H9 (cell line): ENCODE measurements at regions not wholly inside any gene's neighbourhood (a gene's known extent, or its start where the extent isn't known, plus 50 kb on each side); places are given as distances from the start of the nearest gene placed in this dataset.

Experiments used
- DNase-seq: peaks from one replicate; pipeline ENCODE4 v3.0.0-alpha.2; 2017
- H2AFZ ChIP-seq: one replicate; pipeline ENCODE4 v1.6.1; 2013; ENCODE audit warnings: mild to moderate bottlenecking, low read length, control low read depth, moderate library complexity
- H2AK5ac ChIP-seq: 2 replicates; pipeline ENCODE4 v1.6.1; 2013; ENCODE audit warnings: low read length, control low read depth, mixed read lengths; ENCODE audit not compliant: insufficient read length
- H2BK120ac ChIP-seq: one replicate; pipeline ENCODE4 v1.6.1; 2013; ENCODE audit warnings: low read depth, mild to moderate bottlenecking, low read length, control low read depth, inconsistent platforms; ENCODE audit not compliant: poor library complexity, severe bottlenecking
- H2BK12ac ChIP-seq: 2 replicates; pipeline ENCODE4 v1.6.1; 2013; ENCODE audit warnings: low read length, control low read depth, mixed read lengths, low read depth; ENCODE audit not compliant: insufficient read length
- H2BK15ac ChIP-seq: 2 replicates; pipeline ENCODE4 v1.6.1; 2013; ENCODE audit warnings: low read depth, low read length, control low read depth
- H2BK20ac ChIP-seq: one replicate; pipeline ENCODE4 v1.6.1; 2013; ENCODE audit warnings: low read depth, mild to moderate bottlenecking, low read length, control low read depth, inconsistent platforms; ENCODE audit not compliant: poor library complexity, severe bottlenecking
- H2BK5ac ChIP-seq: 2 replicates; pipeline ENCODE4 v1.6.1; 2013; ENCODE audit warnings: low read length, control low read depth, mixed read lengths; ENCODE audit not compliant: insufficient read length
- H3K14ac ChIP-seq: 2 replicates; pipeline ENCODE4 v1.6.1; 2013; ENCODE audit warnings: low read length, control low read depth; ENCODE audit not compliant: insufficient read depth
- H3K18ac ChIP-seq: 2 replicates; pipeline ENCODE4 v1.6.1; 2013; ENCODE audit warnings: low read depth, mild to moderate bottlenecking, mixed read lengths, low read length, control low read depth; ENCODE audit not compliant: insufficient read length
- H3K23ac ChIP-seq: 2 replicates; pipeline ENCODE4 v1.6.1; 2013; ENCODE audit warnings: low read length, control low read depth, mixed read lengths, low read depth; ENCODE audit not compliant: insufficient read length
- H3K23me2 ChIP-seq: 2 replicates; pipeline ENCODE4 v1.6.1; 2013; ENCODE audit warnings: low read depth, mild to moderate bottlenecking, mixed read lengths, low read length, control low read depth; ENCODE audit not compliant: insufficient read length, poor library complexity, severe bottlenecking
- H3K27ac ChIP-seq: 2 replicates; pipeline ENCODE4 v1.5.1; 2013; ENCODE audit warnings: low read length, control low read depth, mixed read lengths, low read depth; ENCODE audit not compliant: insufficient read length
- H3K27me3 ChIP-seq: 2 replicates; pipeline ENCODE4 v1.6.1; 2013; ENCODE audit warnings: low read length, control low read depth, inconsistent platforms; ENCODE audit not compliant: insufficient read depth
- H3K4ac ChIP-seq: 2 replicates; pipeline ENCODE4 v1.6.1; 2013; ENCODE audit warnings: low read depth, mild to moderate bottlenecking, control low read depth, inconsistent platforms, low read length, moderate library complexity
- H3K4me1 ChIP-seq: 2 replicates; pipeline ENCODE4 v1.6.1; 2013; ENCODE audit warnings: low read length, control low read depth, inconsistent platforms; ENCODE audit not compliant: insufficient read depth
- H3K4me2 ChIP-seq: 2 replicates; pipeline ENCODE4 v1.6.1; 2013; ENCODE audit warnings: low read length, control low read depth, mixed read lengths; ENCODE audit not compliant: insufficient read length, insufficient read depth
- H3K56ac ChIP-seq: 2 replicates; pipeline ENCODE4 v1.6.1; 2013; ENCODE audit warnings: low read depth, mild to moderate bottlenecking, mixed read lengths, low read length, control low read depth; ENCODE audit not compliant: insufficient read length
- H3K79me1 ChIP-seq: 2 replicates; pipeline ENCODE4 v1.6.1; 2013; ENCODE audit warnings: low read depth, mild to moderate bottlenecking, moderate library complexity, low read length, control low read depth, inconsistent platforms; ENCODE audit not compliant: insufficient read depth, poor library complexity, severe bottlenecking
- H3K79me2 ChIP-seq: 2 replicates; pipeline ENCODE4 v1.6.1; 2013; ENCODE audit warnings: low read length, control low read depth, inconsistent platforms; ENCODE audit not compliant: insufficient read depth
- H3K9ac ChIP-seq: 2 replicates; pipeline ENCODE4 v1.6.1; 2013; ENCODE audit warnings: low read length, control low read depth, mixed read lengths; ENCODE audit not compliant: insufficient read length; ENCODE audit errors: extremely low read depth
- H3K9me3 ChIP-seq: one replicate; pipeline ENCODE4 v1.6.1; 2013; ENCODE audit warnings: low read depth, low read length, inconsistent platforms; ENCODE audit not compliant: control insufficient read depth
- H3T11ph ChIP-seq: one replicate; pipeline ENCODE4 v1.6.1; 2013; ENCODE audit warnings: mild to moderate bottlenecking, low read length, control low read depth, inconsistent platforms
- H4K20me1 ChIP-seq: one replicate; pipeline ENCODE4 v1.6.1; 2013; ENCODE audit not compliant: control insufficient read depth, insufficient read length, insufficient read depth
- H4K5ac ChIP-seq: 2 replicates; pipeline ENCODE4 v1.6.1; 2013; ENCODE audit warnings: low read depth, mild to moderate bottlenecking, mixed read lengths, low read length, control low read depth; ENCODE audit not compliant: insufficient read length
- H4K8ac ChIP-seq: replicated peaks from 2 replicates; pipeline ENCODE4 v1.6.1; 2013; ENCODE audit warnings: low read length, control low read depth, mixed read lengths, low read depth; ENCODE audit not compliant: insufficient read length
- H4K91ac ChIP-seq: 2 replicates; pipeline ENCODE4 v1.6.1; 2013; ENCODE audit warnings: low read depth, mild to moderate bottlenecking, moderate library complexity, mixed read lengths, low read length, control low read depth; ENCODE audit not compliant: insufficient read length
- H3K27ac Mint-ChIP-seq, 3 experiments: 2 replicates in 2 of 3; 3 replicates in 1 of 3; pipeline ENCODE4 v1.8.0; 2020 to 2021; ENCODE audit warnings: mixed read lengths in 3 of 3, mild to moderate bottlenecking in 1 of 3, moderate library complexity in 1 of 3
- H3K27me3 Mint-ChIP-seq: 2 replicates; pipeline ENCODE4 v1.8.0; 2021; ENCODE audit warnings: low read depth, mild to moderate bottlenecking, moderate library complexity, mixed read lengths
- H3K36me3 Mint-ChIP-seq, 3 experiments: 2 replicates in 2 of 3; 3 replicates in 1 of 3; pipeline ENCODE4 v1.8.0; 2020 to 2021; ENCODE audit warnings: low read depth in 3 of 3, mixed read lengths in 3 of 3; ENCODE audit not compliant: insufficient read depth in 1 of 3
- H3K4me1 Mint-ChIP-seq, 2 experiments: 2 replicates each; pipeline ENCODE4 v1.8.0; 2020; ENCODE audit warnings: mixed read lengths in 2 of 2
- H3K4me3 Mint-ChIP-seq, 2 experiments: 2 replicates in 1 of 2; 3 replicates in 1 of 2; pipeline ENCODE4 v1.8.0; 2020 to 2021; ENCODE audit warnings: mild to moderate bottlenecking in 2 of 2, mixed read lengths in 2 of 2, moderate library complexity in 1 of 2
- H3K9me3 Mint-ChIP-seq, 2 experiments: 2 replicates in 1 of 2; 3 replicates in 1 of 2; pipeline ENCODE4 v1.8.0; 2020; ENCODE audit warnings: mild to moderate bottlenecking in 2 of 2, mixed read lengths in 2 of 2, moderate library complexity in 1 of 2
- CTCF ChIP-seq: fragments of 200-600 bp; sonication (generic); conservative IDR thresholded peaks from 3 replicates; pipeline ENCODE4 v1.8.0; 2021; ENCODE audit warnings: antibody characterized with exemption, mild to moderate bottlenecking
- WGBS: extraction: QIAGEN DNeasy Blood & Tissue Kit; methylation state at CpG from one replicate; pipeline ENCODE4 v1.1.7; 2013; ENCODE audit warnings: missing lambda C conversion rate, low lambda C conversion rate, mixed read lengths; ENCODE audit not compliant: insufficient read length; ENCODE audit errors: extremely low coverage; 5-methylcytosine and 5-hydroxymethylcytosine counted together

GRCh38 chr13:72427757-72428528, 299.5 kb downstream of the MZT1 start:
- H4K20me1 ChIP-seq: no peaks in the 10 kb centered on the region
- no peak overlapping the region for H4K5ac ChIP-seq
- H3K23me2 ChIP-seq: no peaks in the 10 kb centered on the region
- no peak overlapping the region for H2BK120ac ChIP-seq
- H3K27me3 Mint-ChIP-seq: 0 out of 2 replicates have a peak, but pooled peaks cover 1% of the 10 kb centered on the region
- H3K4me1 ChIP-seq: no peaks in the 10 kb centered on the region; the same call in 1 of the 2 replicates
- no CpG with 5 or more reads among the region's 7 CpGs for WGBS
- no peak overlapping the region for H2AFZ ChIP-seq
- H3K79me2 ChIP-seq: no peaks in the 10 kb centered on the region
- no peak overlapping the region for H3K27ac ChIP-seq
- H3K23ac ChIP-seq: no peak overlapping the region
- no peak overlapping the region for H2AK5ac ChIP-seq
- H2BK5ac ChIP-seq: no peak overlapping the region
- H3K9me3 Mint-ChIP-seq: no peaks in the 10 kb centered on the region
- no peak overlapping the region for H2BK15ac ChIP-seq
- no peaks in the 10 kb centered on the region for H3K36me3 Mint-ChIP-seq
- H4K91ac ChIP-seq: no peak overlapping the region
- H3K9me3 ChIP-seq: no peaks in the 10 kb centered on the region
- no peak overlapping the region for H2BK20ac ChIP-seq
- H3K9ac ChIP-seq: no peak overlapping the region
- no peak overlapping the region for H3K27ac Mint-ChIP-seq
- no peak overlapping the region for H4K8ac ChIP-seq
- H3T11ph ChIP-seq: no peak overlapping the region
- H2BK12ac ChIP-seq: no peak overlapping the region
- H3K4ac ChIP-seq: no peak overlapping the region
- DNase-seq: no peak
- H3K79me1 ChIP-seq: no peaks in the 10 kb centered on the region
- no peak overlapping the region for H3K14ac ChIP-seq
- no peaks in the 10 kb centered on the region for H3K27me3 ChIP-seq
- no peak overlapping the region for H3K56ac ChIP-seq
- no peak for TF ChIP-seq CTCF
- H3K18ac ChIP-seq: no peak overlapping the region
- no peak overlapping the region for H3K4me3 Mint-ChIP-seq
- H3K4me1 Mint-ChIP-seq: peaks cover 25 to 26% of the 10 kb centered on the region in 2 experiments
- no peak overlapping the region for H3K4me2 ChIP-seq
